ACHN (cell line): ENCODE measurements at regions not wholly inside any gene's neighbourhood (a gene's known extent, or its start where the extent isn't known, plus 50 kb on each side); places are given as distances from the start of the nearest gene placed in this dataset.
"Not testable (repeated sequence)": the region's sequence is repeated elsewhere in the genome, so short reads cannot be mapped to it uniquely, and the experiment has no call there.

Source experiments
- DNase-seq: peaks from one replicate; pipeline ENCODE4 v3.0.0-alpha.2; 2015
- in situ Hi-C: cut with HindIII; loops from 2 replicates; pipeline ENCODE4 v1.10.0; 2017; ENCODE audit warnings: low sequenced_read_pairs, low pct_ligation_motif_present, low pct_unique_long_range_greater_than_20kb

- in situ Hi-C loops, DNase-seq: not testable (repeated sequence)
Observed at GRCh38 chr13:54737211-54737610, 1708.6 kb downstream of the OLFM4 start.

DNA sequence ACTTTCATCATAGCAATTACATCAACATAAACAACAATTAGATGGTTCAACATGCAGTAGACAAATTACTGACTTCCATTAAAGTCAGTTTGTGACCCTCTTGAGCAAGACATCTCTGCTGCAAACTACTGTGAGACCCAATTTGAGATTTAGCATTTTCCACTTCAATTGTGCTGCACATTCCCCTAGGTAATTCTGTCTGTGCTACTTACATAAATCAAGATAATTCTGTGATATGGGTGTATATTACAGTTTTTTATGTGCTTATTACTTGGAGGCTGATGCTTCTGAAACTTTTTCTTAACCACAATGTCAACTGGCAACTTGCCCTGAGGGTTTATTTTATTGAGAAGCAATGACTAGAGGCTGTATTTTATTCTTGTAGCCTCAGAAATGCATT lies 1714.4 kb downstream of the OLFM4 start:
- DNase-seq: no peak
- in situ Hi-C loops: no loop called here

GRCh38 chr13:54744747-54745146 lies 1716.1 kb downstream of the OLFM4 start:
- in situ Hi-C loops: no loop called here
- no peak for DNase-seq

- no peak for DNase-seq
- in situ Hi-C loops: no loop called here
Observed at GRCh38 chr13:54750521-54750920, 1721.9 kb downstream of the OLFM4 start.

DNA sequence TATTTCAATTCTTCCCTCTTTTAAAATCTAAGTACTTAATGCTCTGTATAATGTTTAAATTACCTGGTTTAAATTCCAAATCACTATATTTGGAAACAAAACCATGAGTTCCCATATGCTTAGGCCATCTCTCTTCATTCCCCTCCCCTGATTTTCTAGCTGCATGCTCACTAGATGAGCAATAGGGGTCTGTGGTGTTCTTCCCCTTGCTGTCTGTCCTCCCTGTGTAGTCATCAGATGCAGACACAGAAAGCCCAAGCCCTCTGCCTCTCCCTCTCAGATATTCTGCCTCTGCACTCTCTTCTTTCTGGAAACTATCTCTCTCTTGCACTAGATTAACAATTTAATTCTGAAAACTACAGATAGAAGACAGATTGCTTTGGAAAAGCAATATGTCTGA lies 1730.2 kb downstream of the OLFM4 start:
- no peak for DNase-seq
- in situ Hi-C loops: no loop called here

- in situ Hi-C loops: no loop called here
- no peak for DNase-seq
Observed at GRCh38 chr13:54768214-54768613, 1739.6 kb downstream of the OLFM4 start.

DNA sequence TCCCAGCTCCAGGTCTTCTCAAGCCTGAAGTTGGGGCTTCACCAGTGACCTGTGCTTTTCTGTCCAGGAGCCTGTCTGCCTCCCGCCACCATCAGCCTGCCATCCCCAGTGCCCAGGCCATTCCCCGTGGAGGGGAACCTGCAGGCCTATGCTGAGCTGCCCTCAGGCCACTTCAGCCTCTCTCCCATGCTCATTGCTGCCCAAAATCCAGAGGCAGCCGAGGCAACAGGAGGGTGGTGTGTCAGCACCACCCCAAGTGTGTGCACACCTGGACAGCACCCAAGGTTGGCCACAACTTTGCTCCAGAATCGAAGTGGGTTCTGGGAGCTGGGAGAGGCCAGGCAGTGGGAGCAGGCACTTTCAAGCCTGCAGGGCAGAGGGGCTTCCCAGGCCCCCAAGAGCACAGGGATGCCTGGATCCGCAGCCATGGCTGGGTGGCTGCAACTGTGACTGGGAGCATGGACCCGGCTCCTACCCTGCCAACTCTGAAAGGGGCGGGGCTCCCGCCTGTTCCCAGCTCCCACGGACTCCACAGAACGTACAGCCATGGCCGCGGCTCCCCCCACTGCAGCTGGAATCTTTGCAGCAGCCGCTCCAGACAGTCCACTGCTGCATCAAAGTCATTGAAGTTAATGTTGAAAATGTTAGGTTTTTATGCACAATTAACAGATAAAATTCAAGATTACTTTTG lies 1747.0 kb downstream of the OLFM4 start:
- in situ Hi-C loops: no loop called here
- no peak for DNase-seq

DNA sequence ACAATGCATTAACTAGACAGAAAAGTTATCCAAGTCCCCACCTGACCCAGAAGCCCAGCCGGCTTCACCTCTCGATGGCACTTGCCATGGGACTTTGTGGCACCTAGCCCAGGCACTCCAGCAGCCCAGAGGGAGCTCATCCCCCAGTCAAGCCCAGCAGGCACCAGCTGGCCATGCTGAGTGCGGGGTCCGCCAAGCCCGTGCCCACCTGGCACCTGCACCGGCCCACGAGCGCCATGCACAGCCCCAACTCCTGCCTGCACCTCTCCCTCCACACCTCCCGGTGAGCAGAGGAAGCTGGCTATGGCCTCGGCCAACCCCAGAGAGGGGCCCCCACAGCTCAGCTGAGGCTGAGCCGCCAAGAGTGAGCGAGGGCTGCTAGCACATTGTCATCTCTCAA lies 1759.1 kb downstream of the OLFM4 start:
- no peak for DNase-seq

GRCh38 chr13:54799621-54800226 lies 1771.1 kb downstream of the OLFM4 start:
- in situ Hi-C loops: no loop called here
- no peak for DNase-seq

More for the DNA sequence above, 1759.1 kb downstream of the OLFM4 start:
- in situ Hi-C loops: no loop called here

DNA sequence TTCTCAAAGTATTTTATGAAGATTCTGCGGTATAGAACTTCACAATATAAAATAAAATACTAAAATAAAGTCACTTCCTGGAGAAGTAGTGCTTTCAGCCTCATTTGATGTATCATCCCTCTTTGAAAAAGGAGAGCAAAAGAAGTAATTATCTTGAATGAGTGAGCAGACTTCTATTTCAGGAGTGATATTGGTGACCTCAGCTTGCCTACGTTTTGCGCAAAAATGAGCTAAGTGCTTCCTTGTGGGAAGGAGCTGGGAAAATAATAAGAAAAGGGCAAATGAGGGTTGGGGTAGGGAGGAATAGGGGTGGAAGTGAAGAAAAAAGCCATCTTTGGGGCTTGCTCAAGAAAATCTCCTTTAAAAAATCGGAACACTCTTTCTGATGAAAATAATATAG lies 1773.6 kb downstream of the OLFM4 start:
- no peak for DNase-seq
- in situ Hi-C loops: no loop called here

GRCh38 chr13:54805743-54806142 lies 1777.1 kb downstream of the OLFM4 start:
- DNase-seq: no peak
- in situ Hi-C loops: no loop called here

GRCh38 chr13:54821938-54822470 lies 1793.4 kb downstream of the OLFM4 start:
- DNase-seq, in situ Hi-C loops: not testable (repeated sequence)

- DNase-seq, in situ Hi-C loops: not testable (repeated sequence)
Observed at GRCh38 chr13:54829391-54830068, 1800.9 kb downstream of the OLFM4 start.

GRCh38 chr13:54836273-54836672 lies 1807.7 kb downstream of the OLFM4 start:
- in situ Hi-C loops: no loop called here
- DNase-seq: no peak

DNA sequence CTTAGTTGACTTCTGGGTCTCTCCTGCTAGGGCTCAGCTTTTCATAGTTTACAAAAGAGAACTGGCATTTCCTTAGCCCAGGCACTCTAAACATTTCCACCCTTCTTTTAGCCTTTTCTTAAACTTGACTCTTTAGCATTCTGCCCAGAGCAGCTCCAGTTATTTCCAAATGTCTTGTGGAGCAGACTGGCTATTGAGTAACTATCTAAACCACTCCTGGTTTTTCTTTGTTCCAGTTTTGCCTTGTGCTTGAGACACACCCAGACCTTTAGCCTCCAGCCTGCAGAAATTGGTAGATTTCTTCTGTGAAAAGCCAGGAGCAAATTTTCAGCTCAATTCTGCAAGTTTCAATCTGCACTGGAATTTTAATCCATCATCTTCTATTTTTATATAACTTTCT lies 1813.1 kb downstream of the OLFM4 start:
- in situ Hi-C loops: no loop called here
- no peak for DNase-seq

DNA sequence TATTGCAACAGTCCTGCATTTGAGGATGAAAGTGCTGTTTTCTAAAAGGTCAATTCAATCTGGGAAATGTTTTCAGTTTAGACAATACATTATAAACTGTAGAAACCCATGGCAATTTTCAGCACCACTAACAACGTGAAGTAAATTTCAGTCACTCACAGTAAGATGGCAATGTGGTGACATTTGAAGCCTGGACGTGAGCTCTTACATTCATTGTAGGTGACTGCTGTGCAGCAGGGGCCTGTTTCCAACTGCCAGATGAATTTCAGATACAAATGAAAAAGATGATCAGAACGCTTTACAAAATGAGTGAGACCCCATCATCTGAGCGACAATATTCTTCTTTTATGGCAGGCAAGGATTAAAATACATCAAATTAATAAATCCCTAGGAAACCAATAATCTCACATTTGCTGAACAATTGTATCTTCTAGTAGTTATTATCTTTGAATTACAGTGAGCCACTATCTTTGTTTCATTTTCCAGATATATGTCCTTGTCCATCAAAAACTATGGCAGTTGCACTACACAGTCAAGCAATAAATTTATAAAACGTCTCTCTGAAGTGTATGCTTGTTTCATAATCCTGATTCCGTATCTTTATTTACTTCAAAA lies 1816.8 kb downstream of the OLFM4 start:
- in situ Hi-C loops: no loop called here
- DNase-seq: no peak

- in situ Hi-C loops: no loop called here
- no peak for DNase-seq
Observed at GRCh38 chr13:54852831-54853230, 1824.2 kb downstream of the OLFM4 start.

- no peak for DNase-seq
- in situ Hi-C loops: no loop called here
Observed at GRCh38 chr13:54859827-54860226, 1831.2 kb downstream of the OLFM4 start.

DNA sequence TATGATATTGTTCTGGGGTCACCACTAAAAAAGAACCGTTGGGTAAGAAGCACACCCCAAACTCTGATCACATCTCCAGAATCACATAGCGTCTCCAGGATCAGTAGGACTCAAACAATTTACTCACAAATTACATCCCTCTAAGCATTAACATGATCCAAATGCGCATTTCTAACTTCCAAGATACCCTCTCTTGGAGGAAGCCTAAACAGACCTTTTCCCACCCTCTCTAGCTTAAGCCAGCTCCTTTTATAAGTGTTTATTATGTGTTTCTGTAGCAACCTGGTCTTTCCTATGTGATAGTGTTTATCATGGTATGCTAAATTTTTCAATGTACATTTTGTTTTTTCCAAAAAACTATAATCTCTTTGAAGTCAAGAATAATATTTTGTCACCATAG lies 1846.5 kb downstream of the OLFM4 start:
- DNase-seq: no peak
- in situ Hi-C loops: no loop called here
